MCF 10A (cell line): ENCODE measurements at regions not wholly inside any gene's neighbourhood (a gene's known extent, or its start where the extent isn't known, plus 50 kb on each side); places are given as distances from the start of the nearest gene placed in this dataset.

Experiments used
- BruUV-seq: library from RNA; stranded (reverse); fragments of 400-500 nt; replicated peaks from 2 replicates; lab custom pipeline; 2021; lab: Mats Ljungman, UMichigan
- CTCF ChIA-PET: fragments of 300-600 bp; sonication (Branson Sonifier 250); formaldehyde crosslinking; extraction: SDS; loops from one replicate; lab custom pipeline; 2021; ENCODE audit warnings: antibody characterized with exemption, inconsistent platforms; lab: Yijun Ruan, JAX
- POLR2A ChIA-PET: fragments of 300-600, 350-650 bp; sonication (Branson Sonifier 250); formaldehyde crosslinking; extraction: SDS; loops from one replicate; lab custom pipeline; 2020; ENCODE audit warnings: antibody characterized with exemption, inconsistent platforms; lab: Yijun Ruan, JAX
- DNase-seq: peaks from one replicate; pipeline ENCODE4 v3.0.0-alpha.2; 2018; ENCODE audit not compliant: unreplicated experiment
- H3K27ac Mint-ChIP-seq: one replicate; pipeline ENCODE4 v1.8.0; 2022; ENCODE audit warnings: mild to moderate bottlenecking, low read depth, mixed read lengths; ENCODE audit not compliant: unreplicated experiment
- H3K27me3 Mint-ChIP-seq: one replicate; pipeline ENCODE4 v1.8.0; 2022; ENCODE audit warnings: mixed read lengths; ENCODE audit not compliant: insufficient read depth, unreplicated experiment
- H3K36me3 Mint-ChIP-seq: one replicate; pipeline ENCODE4 v1.8.0; 2022; ENCODE audit warnings: mild to moderate bottlenecking, moderate library complexity, mixed read lengths; ENCODE audit not compliant: insufficient read depth, unreplicated experiment
- H3K4me1 Mint-ChIP-seq: one replicate; pipeline ENCODE4 v1.8.0; 2022; ENCODE audit warnings: mixed read lengths; ENCODE audit not compliant: insufficient read depth, unreplicated experiment
- H3K4me3 Mint-ChIP-seq: one replicate; pipeline ENCODE4 v1.8.0; 2022; ENCODE audit warnings: mild to moderate bottlenecking, moderate library complexity, mixed read lengths; ENCODE audit not compliant: unreplicated experiment
- H3K9me3 Mint-ChIP-seq: one replicate; pipeline ENCODE4 v1.8.0; 2022; ENCODE audit warnings: mixed read lengths; ENCODE audit not compliant: unreplicated experiment
- intact Hi-C: fragments of 100-400 bp; cut with micrococcal nuclease; formaldehyde crosslinking; loops from 2 replicates; pipeline ENCODE4 v1.14.1; 2022
- TF ChIP-seq, protein P1 (sequence below): fragments of 200-600 bp; IDR thresholded peaks from one replicate; pipeline ENCODE4 v1.8.0; 2022; ENCODE audit warnings: antibody characterized with exemption, mild to moderate bottlenecking; ENCODE audit not compliant: unreplicated experiment

DNA sequence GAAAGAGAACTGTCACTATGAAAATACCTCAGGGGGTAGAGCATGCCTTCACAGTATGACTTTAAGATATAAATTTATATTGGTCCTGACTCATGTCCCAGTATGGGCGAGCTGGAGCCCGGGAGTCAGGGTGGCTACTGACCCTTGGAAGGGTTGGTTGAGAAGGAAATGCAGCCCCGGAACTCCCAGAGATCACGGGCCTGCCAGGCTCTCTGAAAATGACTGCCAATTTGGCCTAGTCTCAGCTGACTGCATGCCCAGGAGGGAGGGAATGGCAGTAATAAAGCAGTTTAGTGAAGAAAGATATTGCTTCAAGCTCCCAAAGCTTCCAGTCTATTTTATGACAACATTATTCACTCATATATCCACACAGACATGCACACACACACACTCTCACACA lies 299.0 kb downstream of the NR2F2 start:
- ChIA-PET CTCF (interaction anchor here (0.6 kb wide), 1 partner anchor 291 kb away, joined by 3 read pairs; no protein-coding TSS in a partner anchor), POLR2A (no interaction called here)
- H3K36me3 Mint-ChIP-seq, result no peaks in the 10 kb centered on the region
- H3K4me3 Mint-ChIP-seq, result no peak overlapping the region
- H3K27me3 Mint-ChIP-seq, result peaks cover 91% of the 10 kb centered on the region
- TF ChIP-seq, protein P1, sequence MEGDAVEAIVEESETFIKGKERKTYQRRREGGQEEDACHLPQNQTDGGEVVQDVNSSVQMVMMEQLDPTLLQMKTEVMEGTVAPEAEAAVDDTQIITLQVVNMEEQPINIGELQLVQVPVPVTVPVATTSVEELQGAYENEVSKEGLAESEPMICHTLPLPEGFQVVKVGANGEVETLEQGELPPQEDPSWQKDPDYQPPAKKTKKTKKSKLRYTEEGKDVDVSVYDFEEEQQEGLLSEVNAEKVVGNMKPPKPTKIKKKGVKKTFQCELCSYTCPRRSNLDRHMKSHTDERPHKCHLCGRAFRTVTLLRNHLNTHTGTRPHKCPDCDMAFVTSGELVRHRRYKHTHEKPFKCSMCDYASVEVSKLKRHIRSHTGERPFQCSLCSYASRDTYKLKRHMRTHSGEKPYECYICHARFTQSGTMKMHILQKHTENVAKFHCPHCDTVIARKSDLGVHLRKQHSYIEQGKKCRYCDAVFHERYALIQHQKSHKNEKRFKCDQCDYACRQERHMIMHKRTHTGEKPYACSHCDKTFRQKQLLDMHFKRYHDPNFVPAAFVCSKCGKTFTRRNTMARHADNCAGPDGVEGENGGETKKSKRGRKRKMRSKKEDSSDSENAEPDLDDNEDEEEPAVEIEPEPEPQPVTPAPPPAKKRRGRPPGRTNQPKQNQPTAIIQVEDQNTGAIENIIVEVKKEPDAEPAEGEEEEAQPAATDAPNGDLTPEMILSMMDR, result no peak
- no peaks in the 10 kb centered on the region for H3K4me1 Mint-ChIP-seq
- no peak overlapping the region for H3K27ac Mint-ChIP-seq
- intact Hi-C loops, result no loop called here
- no peaks in the 10 kb centered on the region for H3K9me3 Mint-ChIP-seq
- BruUV-seq, result no TSS peak
- DNase-seq, result no peak

DNA sequence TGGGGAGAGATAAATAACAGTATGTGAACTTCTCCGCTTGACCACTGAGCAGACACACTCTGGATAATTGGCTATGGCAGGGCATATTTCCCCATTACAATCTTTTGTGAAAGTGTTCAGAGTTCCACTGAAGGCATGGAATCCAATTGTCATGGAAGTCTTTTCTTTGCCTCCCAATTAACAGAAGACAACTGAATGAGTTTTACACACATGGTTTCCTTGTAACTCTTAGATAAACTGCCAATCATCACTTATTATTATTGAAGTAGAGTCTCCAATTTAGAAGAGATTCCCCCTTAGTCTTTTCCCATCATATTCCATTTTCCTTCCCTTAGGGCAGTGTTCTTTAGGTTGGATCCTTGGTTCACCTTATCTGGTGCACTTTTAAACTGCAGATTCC lies 308.3 kb downstream of the NR2F2 start:
- intact Hi-C loops, result no loop called here
- H3K27ac Mint-ChIP-seq, result no peak overlapping the region
- ChIA-PET POLR2A (no interaction called here), CTCF (no interaction called here)
- H3K27me3 Mint-ChIP-seq, result peaks cover 52% of the 10 kb centered on the region
- TF ChIP-seq, protein P1, result no peak
- no peaks in the 10 kb centered on the region for H3K36me3 Mint-ChIP-seq
- H3K4me1 Mint-ChIP-seq, result no peaks in the 10 kb centered on the region
- no TSS peak for BruUV-seq
- no peak overlapping the region for H3K4me3 Mint-ChIP-seq
- DNase-seq, result no peak
- H3K9me3 Mint-ChIP-seq, result no peaks in the 10 kb centered on the region

DNA sequence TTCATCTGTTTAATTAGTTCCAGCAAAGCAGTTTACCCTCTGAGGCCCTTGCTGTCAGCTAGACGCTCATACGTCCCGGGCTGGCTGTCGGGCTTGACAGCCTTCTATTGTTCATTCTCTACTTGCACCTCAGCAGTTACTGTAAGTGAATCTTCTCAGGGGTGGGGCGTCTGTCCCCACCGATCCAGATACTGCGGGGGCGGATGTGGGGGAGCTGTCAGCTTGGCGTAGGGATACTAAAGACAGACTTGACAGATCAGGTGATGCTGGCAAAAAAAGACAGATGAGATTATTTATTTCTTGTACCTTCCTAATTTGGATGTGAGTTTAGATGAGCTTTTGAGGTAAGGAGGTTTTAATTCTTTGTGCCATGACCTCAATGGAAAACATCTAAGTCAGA lies 315.3 kb downstream of the NR2F2 start:
- CTCF ChIA-PET, result interaction anchor here (0.7 kb wide), 1 partner anchor 665 kb away, joined by 3 read pairs; no protein-coding TSS in a partner anchor
- TF ChIP-seq, protein P1, result no peak
- intact Hi-C loops, result no loop called here
- Mint-ChIP-seq H3K4me3 (no peak overlapping the region), H3K27ac (no peak overlapping the region), H3K9me3 (no peaks in the 10 kb centered on the region), H3K36me3 (no peaks in the 10 kb centered on the region), H3K27me3 (peaks cover 78% of the 10 kb centered on the region), H3K4me1 (no peaks in the 10 kb centered on the region)
- no peak for DNase-seq
- POLR2A ChIA-PET, result no interaction called here
- BruUV-seq, result no TSS peak

DNA sequence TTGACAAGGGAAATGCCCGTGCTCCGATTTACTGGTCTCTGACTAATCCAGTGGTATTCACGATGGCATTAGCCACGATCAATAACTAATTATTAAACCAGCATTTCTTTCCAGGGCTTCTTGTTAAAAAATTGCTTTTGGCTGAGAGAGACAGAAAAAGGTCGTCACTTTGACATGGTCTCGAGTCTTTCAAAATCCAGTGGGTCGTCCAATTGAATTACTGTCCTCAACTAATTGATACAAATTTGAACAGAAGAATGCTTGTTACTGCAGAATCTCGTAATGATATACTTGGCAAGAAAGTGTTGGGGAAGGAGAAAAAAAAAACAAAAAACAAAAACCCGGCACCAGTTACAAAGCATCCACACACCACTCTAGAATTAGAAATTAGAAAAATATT lies 318.4 kb downstream of the NR2F2 start:
- ChIA-PET CTCF (no interaction called here), POLR2A (interaction anchor here (0.6 kb wide), 1 partner anchor 79 kb away, joined by 3 read pairs; no protein-coding TSS in a partner anchor)
- Mint-ChIP-seq H3K9me3 (peaks cover 8% of the 10 kb centered on the region), H3K4me3 (no peak overlapping the region), H3K27me3 (peaks cover 80% of the 10 kb centered on the region), H3K27ac (no peak overlapping the region), H3K36me3 (no peaks in the 10 kb centered on the region), H3K4me1 (no peaks in the 10 kb centered on the region)
- no peak for DNase-seq
- TF ChIP-seq, protein P1, result no peak
- intact Hi-C loops, result no loop called here
- BruUV-seq, result no TSS peak
